Activated naive CD4-positive, alpha-beta T cell treated with anti-CD3 and anti-CD28 coated beads for 36 hours (primary cell): ENCODE measurements at regions not wholly inside any gene's neighbourhood (a gene's known extent, or its start where the extent isn't known, plus 50 kb on each side); places are given as distances from the start of the nearest gene placed in this dataset.

Experiments
- CTCF ChIA-PET: fragments of 350-600 bp; sonication (Branson Sonifier 250); formaldehyde crosslinking; loops from one replicate; lab custom pipeline; 2021; ENCODE audit warnings: antibody characterized with exemption; lab: Charles Lee
- DNase-seq: peaks from one replicate; pipeline ENCODE4 v3.0.0-alpha.2; 2020
- H3K27ac Mint-ChIP-seq: one replicate; pipeline ENCODE4 v1.8.0; 2021; ENCODE audit warnings: mild to moderate bottlenecking, mixed read lengths
- H3K27me3 Mint-ChIP-seq: one replicate; pipeline ENCODE4 v1.8.0; 2021; ENCODE audit warnings: low read depth, mixed read lengths
- H3K36me3 Mint-ChIP-seq: one replicate; pipeline ENCODE4 v1.8.0; 2021; ENCODE audit warnings: low read depth, mixed read lengths
- H3K4me1 Mint-ChIP-seq: one replicate; pipeline ENCODE4 v1.8.0; 2021; ENCODE audit warnings: low read depth, mixed read lengths
- H3K4me3 Mint-ChIP-seq: one replicate; pipeline ENCODE4 v1.8.0; 2021; ENCODE audit warnings: mild to moderate bottlenecking, moderate library complexity, mixed read lengths
- H3K9me3 Mint-ChIP-seq: one replicate; pipeline ENCODE4 v1.8.0; 2021; ENCODE audit warnings: mixed read lengths
- intact Hi-C: fragments of 100-400 bp; cut with micrococcal nuclease; formaldehyde crosslinking; loops from one replicate; pipeline ENCODE4 v1.15.1; 2023

DNA sequence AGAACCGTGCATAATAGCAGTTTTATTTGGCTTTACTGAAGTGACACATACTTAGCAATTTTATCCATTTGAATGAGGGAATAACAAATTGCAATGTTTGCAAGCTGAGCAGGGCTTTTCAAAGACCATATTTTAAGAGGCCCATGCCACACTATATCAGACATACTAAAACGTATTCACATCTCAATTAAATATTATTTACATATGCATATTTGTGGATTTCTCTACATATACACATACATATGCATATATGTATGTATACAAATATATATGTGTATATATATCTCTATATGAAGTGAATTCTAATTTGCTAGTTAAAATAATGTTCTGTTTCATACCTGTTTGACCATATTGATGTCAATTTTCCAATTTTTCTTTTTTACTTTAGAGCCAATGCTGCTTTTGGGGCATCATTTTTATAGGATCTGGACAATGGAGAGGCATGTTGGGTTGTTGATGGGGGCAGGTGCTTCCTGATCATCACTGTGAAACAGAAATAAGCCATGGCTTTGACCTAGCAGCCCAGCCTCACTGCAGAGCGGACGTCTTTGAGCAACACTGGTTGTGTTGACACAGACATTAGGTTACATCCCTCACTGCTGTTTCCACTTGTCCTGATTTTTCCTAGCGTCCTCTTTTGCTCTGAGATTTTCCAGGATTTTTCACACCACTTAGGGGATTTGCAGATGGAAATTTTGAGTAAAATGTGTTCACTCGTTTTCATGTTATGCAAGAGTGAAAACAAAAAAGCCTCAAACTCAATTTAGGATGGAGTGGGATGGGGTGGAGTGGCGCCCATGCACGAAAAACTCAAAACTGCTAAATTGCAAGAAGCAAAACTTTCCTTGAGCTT, 56.9 kb downstream of the RDH14 start:
- intact Hi-C loops = no loop called here
- DNase-seq = no peak
- CTCF ChIA-PET = no interaction called here
- Mint-ChIP-seq H3K27ac (no peak overlapping the region), H3K27me3 (peaks cover 23% of the 10 kb centered on the region), H3K36me3 (no peaks in the 10 kb centered on the region), H3K9me3 (no peaks in the 10 kb centered on the region), H3K4me3 (no peak overlapping the region), H3K4me1 (no peaks in the 10 kb centered on the region)

DNA sequence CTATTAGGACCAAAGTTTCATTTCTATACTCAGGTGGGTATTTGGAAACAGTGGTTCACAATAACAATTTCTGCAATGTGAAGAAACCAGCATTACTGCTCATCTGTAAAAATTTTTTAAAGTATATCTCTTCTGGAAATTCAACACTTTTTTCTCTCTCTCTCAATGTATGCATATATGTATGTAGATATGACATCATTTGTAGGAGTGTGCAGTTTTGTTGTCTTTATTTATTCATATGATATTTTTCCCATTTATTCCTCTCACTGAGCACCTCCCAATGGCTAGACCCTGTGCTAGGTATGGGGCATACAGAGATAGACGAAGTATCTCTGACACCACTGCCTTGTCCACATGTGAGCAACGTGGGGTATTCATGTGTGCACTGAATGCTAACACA, 58.3 kb downstream of the RDH14 start:
- Mint-ChIP-seq H3K4me1 (no peaks in the 10 kb centered on the region), H3K36me3 (no peaks in the 10 kb centered on the region)
- intact Hi-C loops = no loop called here

DNA sequence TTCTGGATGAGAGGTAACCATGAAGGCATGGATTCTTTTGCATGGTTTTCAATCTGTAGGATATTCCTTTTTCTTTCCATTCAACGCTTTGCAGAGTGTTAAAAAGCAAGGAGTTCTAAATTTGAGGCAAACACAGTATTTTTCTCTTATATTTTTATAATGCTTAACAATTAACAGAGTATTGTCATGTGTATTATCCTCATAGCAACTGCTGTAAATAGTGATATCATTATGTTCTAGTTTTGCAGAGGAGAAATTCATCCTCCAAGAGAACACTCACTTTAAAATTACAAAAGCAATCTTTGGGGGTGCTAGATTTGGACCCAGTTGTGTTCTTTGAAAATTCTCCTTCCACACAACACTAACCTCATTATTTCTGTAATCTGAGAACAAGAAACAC, 58.7 kb downstream of the RDH14 start:
- intact Hi-C loops = no loop called here
- Mint-ChIP-seq H3K9me3 (no peaks in the 10 kb centered on the region), H3K4me1 (no peaks in the 10 kb centered on the region), H3K27ac (no peak overlapping the region), H3K36me3 (no peaks in the 10 kb centered on the region), H3K4me3 (no peak overlapping the region), H3K27me3 (peaks cover 27% of the 10 kb centered on the region)
- CTCF ChIA-PET = no interaction called here
- DNase-seq = no peak

More for the DNA sequence above, 58.3 kb downstream of the RDH14 start:
- Mint-ChIP-seq H3K9me3 (no peaks in the 10 kb centered on the region), H3K27me3 (peaks cover 23% of the 10 kb centered on the region), H3K27ac (no peak overlapping the region), H3K4me3 (no peak overlapping the region)
- CTCF ChIA-PET = no interaction called here
- DNase-seq = no peak

DNA sequence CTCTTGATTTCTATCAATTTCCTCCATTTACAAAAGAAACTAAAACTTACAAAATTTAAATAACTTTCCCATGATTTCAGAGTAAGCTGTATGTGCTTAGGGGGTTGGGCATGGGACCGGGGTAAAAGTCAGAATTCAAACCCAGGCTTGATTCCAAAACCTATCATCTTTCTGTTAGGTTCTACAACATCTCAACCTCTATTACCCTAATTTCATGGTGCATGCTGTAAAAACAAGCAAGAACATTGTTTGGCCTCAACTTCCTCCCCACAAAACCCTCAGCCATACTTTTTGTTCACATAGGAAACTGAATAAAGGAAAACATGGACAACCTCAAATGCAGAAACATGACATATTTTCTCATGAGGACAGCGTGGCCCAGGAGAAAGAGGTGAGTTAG, 59.3 kb downstream of the RDH14 start:
- H3K4me3 Mint-ChIP-seq = no peak overlapping the region
- no peak overlapping the region for H3K27ac Mint-ChIP-seq
- CTCF ChIA-PET = no interaction called here
- H3K9me3 Mint-ChIP-seq = no peaks in the 10 kb centered on the region
- intact Hi-C loops = no loop called here
- no peak for DNase-seq
- H3K4me1 Mint-ChIP-seq = no peaks in the 10 kb centered on the region
- no peaks in the 10 kb centered on the region for H3K36me3 Mint-ChIP-seq
- H3K27me3 Mint-ChIP-seq = peaks cover 28% of the 10 kb centered on the region

DNA sequence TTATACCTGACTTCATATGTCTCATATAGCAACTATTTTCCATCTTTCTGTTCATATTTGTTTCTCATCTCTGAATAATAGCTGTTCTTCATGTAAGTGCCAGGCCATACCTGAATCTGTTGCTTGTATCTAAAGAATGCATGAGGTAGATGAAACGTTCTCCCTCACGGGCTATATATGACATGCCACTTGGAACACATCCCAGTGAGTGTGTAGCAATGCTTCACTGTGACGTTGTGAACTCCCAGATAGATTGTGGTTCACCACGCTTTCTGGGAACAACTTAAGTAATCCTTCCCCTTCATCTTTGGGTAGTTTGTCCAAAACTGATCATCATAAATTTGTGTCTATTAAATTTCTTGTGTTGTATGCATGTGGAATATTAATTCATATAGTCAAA, 60.1 kb downstream of the RDH14 start:
- intact Hi-C loops = no loop called here
- no peak overlapping the region for H3K27ac Mint-ChIP-seq
- H3K4me3 Mint-ChIP-seq = no peak overlapping the region
- CTCF ChIA-PET = no interaction called here
- no peaks in the 10 kb centered on the region for H3K36me3 Mint-ChIP-seq
- no peaks in the 10 kb centered on the region for H3K9me3 Mint-ChIP-seq
- DNase-seq = no peak
- H3K27me3 Mint-ChIP-seq = peaks cover 24% of the 10 kb centered on the region
- H3K4me1 Mint-ChIP-seq = no peaks in the 10 kb centered on the region

DNA sequence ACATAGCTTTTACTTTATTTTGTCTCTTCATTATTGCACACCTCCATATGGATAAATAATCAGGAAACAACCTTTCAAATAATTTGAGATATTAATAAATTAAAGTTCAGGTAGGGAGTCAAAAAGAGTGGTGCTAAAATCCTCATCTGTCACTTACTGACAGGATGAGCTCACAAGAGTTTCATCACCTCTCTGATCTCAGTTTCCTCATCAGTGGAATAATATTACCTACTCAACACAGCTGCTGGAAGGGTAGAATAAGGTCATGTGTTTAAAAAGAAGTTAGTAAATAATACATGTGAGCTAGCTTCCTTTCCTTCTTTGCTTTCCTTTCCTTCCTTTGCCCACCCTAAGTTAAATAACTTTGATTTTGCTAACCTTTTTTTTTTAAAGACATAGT, 61.9 kb downstream of the RDH14 start:
- CTCF ChIA-PET = interaction anchor here (1.8 kb wide), 1 partner anchor 23 kb away, joined by 4 read pairs; no protein-coding TSS in a partner anchor
- no peak for DNase-seq
- H3K27me3 Mint-ChIP-seq = peaks cover 22% of the 10 kb centered on the region
- no peaks in the 10 kb centered on the region for H3K4me1 Mint-ChIP-seq
- no peaks in the 10 kb centered on the region for H3K36me3 Mint-ChIP-seq
- no peaks in the 10 kb centered on the region for H3K9me3 Mint-ChIP-seq
- intact Hi-C loops = no loop called here
- H3K4me3 Mint-ChIP-seq = no peak overlapping the region
- no peak overlapping the region for H3K27ac Mint-ChIP-seq

DNA sequence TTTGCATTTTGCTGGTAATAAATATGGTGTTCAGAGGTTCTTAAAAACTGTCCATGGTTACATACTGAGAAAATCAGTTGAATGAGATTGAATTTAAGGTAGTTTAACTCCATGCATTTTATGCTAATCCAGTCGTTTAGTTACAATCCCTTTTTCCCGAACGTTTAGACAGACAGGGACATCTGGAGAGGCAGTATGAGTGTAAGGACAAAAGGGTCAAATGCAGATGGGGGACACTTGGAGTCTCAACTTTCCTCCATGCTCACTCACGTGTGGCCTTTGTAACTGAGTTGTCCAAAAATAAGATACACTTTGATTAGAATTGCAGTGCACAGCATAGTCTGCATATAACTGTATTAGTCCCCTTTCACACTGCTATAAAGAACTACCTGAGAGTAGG, 63.9 kb downstream of the RDH14 start:
- Mint-ChIP-seq H3K4me3 (no peak overlapping the region), H3K27me3 (peaks cover 36% of the 10 kb centered on the region), H3K27ac (no peak overlapping the region), H3K9me3 (no peaks in the 10 kb centered on the region), H3K4me1 (no peaks in the 10 kb centered on the region), H3K36me3 (no peaks in the 10 kb centered on the region)
- no peak for DNase-seq
- intact Hi-C loops = no loop called here
- CTCF ChIA-PET = interaction anchor here (0.6 kb wide), 1 partner anchor 1319 kb away, joined by 3 read pairs; no protein-coding TSS in a partner anchor

DNA sequence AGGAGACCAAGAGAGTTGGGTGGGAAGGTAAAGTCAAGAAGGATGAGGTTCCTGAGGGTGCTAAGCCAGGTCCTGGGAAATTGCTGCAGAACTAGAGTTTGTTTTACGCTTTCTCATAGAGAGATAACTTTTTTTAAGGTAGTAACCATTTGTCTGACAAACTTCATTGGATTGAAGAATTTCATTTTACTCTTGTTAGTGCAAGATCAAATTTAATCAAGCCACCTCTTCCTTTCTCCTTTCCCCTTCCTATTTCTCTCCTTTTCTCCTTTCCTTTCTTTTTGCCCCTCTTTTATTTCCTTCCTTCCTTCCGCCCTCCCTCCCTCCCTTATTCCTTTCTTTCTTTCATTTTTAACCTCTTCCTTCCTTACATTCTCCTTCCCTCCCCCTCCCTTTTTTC, 65.4 kb downstream of the RDH14 start:
- Mint-ChIP-seq H3K4me1 (no peaks in the 10 kb centered on the region), H3K36me3 (no peaks in the 10 kb centered on the region), H3K9me3 (no peaks in the 10 kb centered on the region), H3K27me3 (peaks cover 35% of the 10 kb centered on the region), H3K4me3 (no peak overlapping the region), H3K27ac (no peak overlapping the region)
- DNase-seq = no peak
- CTCF ChIA-PET = no interaction called here
- intact Hi-C loops = no loop called here

DNA sequence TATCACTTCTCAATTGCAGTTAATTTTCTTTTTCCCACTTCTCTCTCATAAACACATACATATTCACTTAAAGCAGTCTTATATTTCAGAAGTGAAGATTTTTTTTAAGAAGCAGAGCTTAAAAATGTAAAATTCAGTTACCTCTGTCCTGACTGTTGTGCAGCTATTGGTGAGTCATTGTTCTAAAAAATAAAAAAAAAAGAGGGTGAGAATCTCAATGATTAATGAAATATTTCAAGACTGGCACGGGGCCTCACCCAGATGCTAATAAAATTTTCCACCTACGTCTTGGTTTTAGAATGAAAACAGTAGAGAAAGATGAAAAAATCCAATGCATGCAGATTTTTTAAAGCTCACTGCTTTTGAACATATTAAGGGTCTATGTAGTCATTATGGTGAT, 67.7 kb downstream of the RDH14 start:
- Mint-ChIP-seq H3K36me3 (no peaks in the 10 kb centered on the region), H3K4me1 (no peaks in the 10 kb centered on the region), H3K27me3 (peaks cover 28% of the 10 kb centered on the region), H3K4me3 (no peak overlapping the region), H3K9me3 (no peaks in the 10 kb centered on the region), H3K27ac (no peak overlapping the region)
- intact Hi-C loops = no loop called here
- no peak for DNase-seq
- CTCF ChIA-PET = interaction anchor here (0.5 kb wide), 1 partner anchor 15 kb away, joined by 3 read pairs; no protein-coding TSS in a partner anchor

DNA sequence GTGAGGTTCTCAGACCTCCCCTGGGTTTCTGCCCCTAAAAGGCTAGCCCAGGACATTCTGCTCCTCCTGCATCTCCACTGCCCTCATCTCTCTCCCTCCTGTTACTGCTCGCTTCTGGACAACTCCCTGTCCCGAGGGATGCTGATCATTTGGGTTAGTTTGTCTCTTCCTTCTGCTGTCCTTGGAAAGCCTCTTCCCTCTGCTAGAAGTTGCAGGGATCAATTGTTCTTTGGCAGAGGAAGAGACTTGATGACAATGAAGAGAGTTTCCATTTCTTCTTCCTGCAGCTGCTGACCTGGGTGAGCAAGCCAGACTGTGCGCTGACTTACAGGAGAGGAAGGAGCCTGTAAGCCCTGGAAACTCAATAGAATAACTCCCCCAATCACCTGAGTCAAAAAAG, 68.9 kb downstream of the RDH14 start:
- no peak overlapping the region for H3K27ac Mint-ChIP-seq
- no peaks in the 10 kb centered on the region for H3K9me3 Mint-ChIP-seq
- peaks cover 24% of the 10 kb centered on the region for H3K27me3 Mint-ChIP-seq
- H3K4me1 Mint-ChIP-seq = no peaks in the 10 kb centered on the region
- H3K4me3 Mint-ChIP-seq = no peak overlapping the region
- CTCF ChIA-PET = no interaction called here
- H3K36me3 Mint-ChIP-seq = no peaks in the 10 kb centered on the region
- no peak for DNase-seq
- intact Hi-C loops = no loop called here

DNA sequence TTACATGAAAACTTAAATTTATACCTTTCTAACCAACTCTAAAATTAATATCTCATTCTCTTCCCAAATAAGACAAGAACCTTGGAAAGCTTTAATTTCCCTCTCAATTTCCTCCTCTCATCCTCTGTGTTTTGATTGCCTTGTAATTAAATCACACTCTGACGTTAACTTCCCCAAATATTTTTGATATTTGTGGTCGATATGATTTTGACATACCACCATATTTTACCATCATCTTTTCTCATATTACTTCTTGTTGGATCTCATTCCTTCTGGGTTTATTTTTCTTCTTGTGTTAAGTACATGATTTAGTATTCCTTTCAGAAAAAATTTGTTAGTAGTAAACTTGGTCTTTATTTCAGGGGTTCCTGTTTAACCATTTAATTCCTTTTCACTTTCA, 69.6 kb downstream of the RDH14 start:
- CTCF ChIA-PET = no interaction called here
- Mint-ChIP-seq H3K36me3 (no peaks in the 10 kb centered on the region), H3K27ac (no peak overlapping the region), H3K9me3 (no peaks in the 10 kb centered on the region), H3K4me1 (no peaks in the 10 kb centered on the region), H3K4me3 (no peak overlapping the region), H3K27me3 (peaks cover 24% of the 10 kb centered on the region)
- intact Hi-C loops = no loop called here
- no peak for DNase-seq

DNA sequence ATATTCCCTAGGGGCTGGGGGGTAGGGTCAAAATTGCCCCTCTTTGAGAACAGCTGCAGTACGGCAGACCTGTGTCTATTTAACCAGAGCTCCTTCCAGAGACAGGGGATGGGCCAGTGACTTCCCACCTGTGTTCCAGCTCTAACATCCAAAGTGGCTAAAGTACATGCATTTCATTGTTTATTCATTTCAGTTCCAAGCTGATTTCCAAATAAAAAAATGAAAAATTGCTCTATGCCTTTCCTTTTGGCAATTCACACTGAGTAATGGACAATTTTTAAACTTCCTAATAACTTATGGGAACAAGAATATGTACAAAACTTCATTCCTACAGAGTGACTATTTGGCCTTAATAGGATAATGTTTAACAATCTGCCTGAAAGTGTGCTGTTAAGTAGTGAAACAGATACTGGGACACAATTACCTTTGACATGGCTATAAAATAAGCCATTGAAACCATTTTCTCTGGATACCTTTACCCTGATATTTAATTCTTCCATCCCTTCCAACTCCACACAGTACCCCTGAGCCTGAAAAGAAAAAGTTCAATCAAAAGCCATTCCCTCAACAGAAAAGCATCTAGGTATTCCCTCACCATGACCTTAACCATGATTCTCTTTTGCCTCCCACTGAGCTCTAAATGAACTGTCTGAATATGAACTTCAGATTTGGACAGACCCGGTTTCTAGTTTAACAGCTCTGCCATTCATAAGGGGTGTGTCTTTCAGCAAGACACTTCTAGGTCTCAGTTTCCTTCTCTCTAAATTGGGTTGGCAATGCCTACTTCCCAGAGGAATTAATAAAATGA, 73.1 kb downstream of the RDH14 start:
- no peaks in the 10 kb centered on the region for H3K4me1 Mint-ChIP-seq
- no peaks in the 10 kb centered on the region for H3K36me3 Mint-ChIP-seq
- no peak overlapping the region for H3K27ac Mint-ChIP-seq
- H3K9me3 Mint-ChIP-seq = no peaks in the 10 kb centered on the region
- H3K4me3 Mint-ChIP-seq = no peak overlapping the region
- intact Hi-C loops = no loop called here
- CTCF ChIA-PET = interaction anchor here (0.6 to 1.1 kb wide), 2 partner anchors 31 to 33 kb away, joined by 3 read pairs; no protein-coding TSS in a partner anchor
- H3K27me3 Mint-ChIP-seq = peaks cover 10% of the 10 kb centered on the region
- no peak for DNase-seq
